ENCODE measurements at regions not wholly inside any gene's neighbourhood (a gene's known extent, or its start where the extent isn't known, plus 50 kb on each side); places are given as distances from the start of the nearest gene placed in this dataset.
"Not testable (repeated sequence)": the region's sequence is repeated elsewhere in the genome, so short reads cannot be mapped to it uniquely, and the experiment has no call there.

DNA sequence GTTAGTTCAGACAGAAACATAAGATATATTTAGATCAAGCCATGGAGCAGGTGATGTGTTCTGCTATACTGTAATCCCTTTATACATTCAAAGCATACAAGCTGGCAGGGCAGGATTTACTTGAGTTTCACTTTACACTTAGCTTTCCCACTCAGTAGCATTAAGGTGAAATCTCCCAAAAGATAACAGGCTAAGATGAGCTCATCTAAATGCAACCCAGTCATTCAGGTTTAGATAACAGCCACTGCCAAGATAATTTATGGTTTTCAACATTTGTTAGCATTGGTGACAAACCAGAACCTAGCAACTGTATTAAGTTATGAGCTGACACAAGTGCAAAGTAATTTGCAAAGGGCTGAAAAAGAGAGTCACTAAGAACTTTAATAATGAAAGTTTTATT lies 925.1 kb upstream of the ATXN7L3B start:
- Mint-ChIP-seq H3K27me3 (no peaks in the 10 kb centered on the region), H3K4me1 (no peaks in the 10 kb centered on the region), H3K9me3 (peaks cover 3 to 14% (median 7%) of the 10 kb centered on the region in 7 donors), H3K27ac (no peak overlapping the region), H3K4me3 (no peak overlapping the region), H3K36me3 (no peaks in the 10 kb centered on the region)
- DNase-seq (no peak), ATAC-seq (ENCODE audit: low read depth in 2 of 2) (no peak)

GRCh38 chr12:73623421-73623820 lies 914.2 kb upstream of the ATXN7L3B start:
- Mint-ChIP-seq H3K4me1 (no peaks in the 10 kb centered on the region), H3K27ac (no peak overlapping the region), H3K27me3 (no peaks in the 10 kb centered on the region), H3K36me3 (no peaks in the 10 kb centered on the region), H3K4me3 (no peak overlapping the region), H3K9me3 (peaks cover 0 to 8% (median 2%) of the 10 kb centered on the region in 7 donors)
- DNase-seq (no peak), ATAC-seq (ENCODE audit: low read depth in 2 of 2) (no peak)

DNA sequence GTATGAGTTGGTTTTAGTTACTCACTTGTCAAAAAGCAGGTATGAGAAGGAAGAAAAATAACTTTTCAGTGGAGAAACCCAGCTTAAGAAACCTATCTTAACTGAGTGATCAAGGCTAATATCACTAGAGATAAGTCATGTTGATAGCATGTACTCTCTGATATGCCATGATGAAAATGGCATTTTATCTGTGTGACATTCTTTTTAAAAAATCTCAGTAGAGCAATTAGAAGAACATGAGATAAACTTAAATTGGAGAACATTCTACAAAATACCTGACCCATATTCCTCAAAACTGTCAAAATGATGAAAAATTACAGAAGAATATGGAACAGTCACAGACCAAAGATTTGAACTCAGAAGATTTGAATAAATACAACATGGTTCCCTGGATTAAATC lies 912.4 kb upstream of the ATXN7L3B start:
- no peak for DNase-seq
- H3K9me3 Mint-ChIP-seq: peaks cover 0 to 8% (median 0%) of the 10 kb centered on the region in 7 donors

DNA sequence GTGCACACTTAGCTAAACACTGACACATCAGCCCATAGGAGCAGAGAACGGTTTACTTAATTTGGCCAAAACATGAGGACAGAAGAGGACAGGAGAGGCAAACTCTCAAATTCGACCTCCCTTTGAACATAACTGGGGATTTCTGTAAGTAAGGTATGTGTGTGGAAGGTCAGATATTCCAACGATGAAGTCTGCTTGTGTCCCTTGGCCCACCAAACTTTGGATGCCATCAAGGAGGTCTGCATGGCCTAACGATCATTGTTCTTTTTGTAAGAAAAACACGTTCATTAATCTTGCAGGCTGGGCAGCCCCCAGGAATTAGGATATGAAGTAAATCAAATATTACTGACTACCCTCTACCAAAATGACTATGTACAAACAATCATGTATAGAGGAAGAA lies 908.5 kb upstream of the ATXN7L3B start:
- no peak overlapping the region for H3K27ac Mint-ChIP-seq
- no peaks in the 10 kb centered on the region for H3K36me3 Mint-ChIP-seq
- H3K9me3 Mint-ChIP-seq: peaks cover 0 to 5% (median 0%) of the 10 kb centered on the region in 7 donors
- ATAC-seq (ENCODE audit: low read depth in 2 of 2): no peak
- DNase-seq: no peak
- H3K27me3 Mint-ChIP-seq: no peaks in the 10 kb centered on the region
- H3K4me1 Mint-ChIP-seq: no peaks in the 10 kb centered on the region
- H3K4me3 Mint-ChIP-seq: no peak overlapping the region

More for the DNA sequence above, 912.4 kb upstream of the ATXN7L3B start:
- Mint-ChIP-seq H3K36me3 (no peaks in the 10 kb centered on the region), H3K4me1 (no peaks in the 10 kb centered on the region), H3K27ac (no peak overlapping the region), H3K27me3 (no peaks in the 10 kb centered on the region), H3K4me3 (no peak overlapping the region)
- ATAC-seq (ENCODE audit: low read depth in 2 of 2): no peak

DNA sequence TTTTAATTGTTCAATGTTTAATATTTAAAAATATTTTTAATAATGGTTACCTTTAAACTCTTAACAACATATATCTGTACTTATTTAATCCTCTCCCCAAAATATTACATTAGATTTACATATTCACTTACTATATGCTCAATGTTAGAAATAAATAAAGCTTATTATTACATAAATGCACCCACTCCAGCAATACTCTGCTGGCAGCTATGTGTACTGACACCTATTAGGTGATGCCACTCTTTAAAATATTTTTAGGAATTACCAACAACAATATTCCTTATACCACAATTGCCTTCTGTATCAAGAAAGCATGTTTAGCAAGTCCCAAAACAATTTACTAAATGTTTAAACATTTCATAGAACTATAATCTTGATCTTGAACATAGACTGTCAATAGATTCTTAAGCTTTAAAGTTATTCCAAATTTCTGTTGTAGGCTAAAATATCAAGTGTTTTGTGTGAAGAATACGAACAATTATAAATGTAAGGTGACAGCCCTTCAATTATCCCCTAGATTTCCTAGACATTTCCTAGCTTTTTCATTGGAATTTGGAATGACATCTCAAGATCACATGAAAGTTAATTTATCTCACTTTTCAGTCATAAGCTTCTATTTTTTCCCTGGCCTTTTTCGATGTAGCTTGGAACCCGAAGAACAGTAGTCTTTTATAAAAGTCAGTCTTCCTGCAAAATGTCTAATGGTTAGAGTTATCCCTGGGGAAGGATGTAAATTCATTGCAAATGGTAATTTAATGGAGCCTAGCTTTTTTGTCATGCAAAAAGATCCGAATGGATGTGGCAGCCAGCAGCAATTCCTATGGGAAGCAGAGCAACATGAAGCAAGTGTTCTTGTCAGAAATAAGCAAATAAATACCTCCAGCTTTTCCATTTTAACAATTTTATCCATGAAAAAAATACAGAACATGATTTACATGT lies 907.5 kb upstream of the ATXN7L3B start:
- Mint-ChIP-seq H3K9me3 (peaks cover 0 to 5% (median 0%) of the 10 kb centered on the region in 7 donors), H3K4me1 (no peaks in the 10 kb centered on the region), H3K27me3 (no peaks in the 10 kb centered on the region), H3K36me3 (no peaks in the 10 kb centered on the region), H3K4me3 (no peak overlapping the region), H3K27ac (no peak overlapping the region)
- ATAC-seq (ENCODE audit: low read depth in 2 of 2) (no peak), DNase-seq (no peak)

DNA sequence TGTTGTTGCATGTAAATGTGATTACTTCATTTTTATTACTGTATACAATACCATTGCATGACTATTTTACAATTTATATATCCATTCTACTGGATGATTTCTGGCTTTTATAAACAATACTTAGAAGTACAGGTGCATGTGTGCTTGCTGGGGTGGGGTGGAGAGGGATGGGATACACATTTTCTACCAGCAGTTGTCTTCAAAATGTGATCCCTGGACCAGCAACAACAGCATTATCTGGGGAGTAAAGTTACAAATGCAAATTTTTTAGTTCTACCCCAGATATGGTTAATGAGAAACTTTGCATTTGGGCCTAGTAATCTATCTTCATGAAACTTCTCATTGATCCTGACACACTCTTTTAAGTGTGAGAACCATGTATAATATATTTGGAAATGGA lies 905.4 kb upstream of the ATXN7L3B start:
- Mint-ChIP-seq H3K4me1 (no peaks in the 10 kb centered on the region), H3K4me3 (no peak overlapping the region), H3K36me3 (no peaks in the 10 kb centered on the region), H3K9me3 (peaks cover 0 to 9% (median 0%) of the 10 kb centered on the region in 7 donors), H3K27ac (no peak overlapping the region), H3K27me3 (no peaks in the 10 kb centered on the region)
- DNase-seq: no peak
- no peak for ATAC-seq (ENCODE audit: low read depth in 2 of 2)

GRCh38 chr12:73632661-73633060 lies 905.0 kb upstream of the ATXN7L3B start:
- Mint-ChIP-seq H3K36me3 (no peaks in the 10 kb centered on the region), H3K27me3 (no peaks in the 10 kb centered on the region), H3K9me3 (peaks cover 0 to 12% (median 0%) of the 10 kb centered on the region in 7 donors), H3K27ac (no peak overlapping the region), H3K4me1 (no peaks in the 10 kb centered on the region), H3K4me3 (no peak overlapping the region)
- ATAC-seq (ENCODE audit: low read depth in 2 of 2): no peak
- DNase-seq: no peak

DNA sequence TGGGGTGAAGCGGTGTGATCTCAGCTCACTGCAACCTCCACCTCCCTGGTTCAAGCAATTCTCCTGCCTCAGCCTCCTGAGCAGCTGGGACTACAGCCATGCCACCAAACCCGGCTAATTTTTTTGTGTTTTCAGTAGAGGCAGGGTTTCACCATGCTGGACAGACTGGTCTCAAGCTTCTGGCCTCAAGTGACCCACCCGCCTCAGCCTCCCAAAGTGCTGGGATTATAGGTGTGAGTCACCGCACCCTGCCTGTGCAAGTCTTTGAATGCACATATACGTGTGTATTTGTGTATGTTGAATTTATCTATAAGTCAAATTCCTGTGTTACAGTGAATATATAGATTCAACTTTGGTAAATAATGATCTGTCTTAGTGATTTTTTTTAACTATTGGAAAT lies 898.2 kb upstream of the ATXN7L3B start:
- not testable (repeated sequence) for H3K4me3 Mint-ChIP-seq; H3K4me1 Mint-ChIP-seq; H3K27me3 Mint-ChIP-seq; H3K9me3 Mint-ChIP-seq; ATAC-seq (ENCODE audit: low read depth in 2 of 2); H3K27ac Mint-ChIP-seq; DNase-seq; H3K36me3 Mint-ChIP-seq

GRCh38 chr12:73656375-73656774 lies 881.3 kb upstream of the ATXN7L3B start:
- H3K4me1 Mint-ChIP-seq: no peaks in the 10 kb centered on the region
- DNase-seq (no peak), ATAC-seq (ENCODE audit: low read depth in 2 of 2) (no peak)
- peaks cover under 1 to 26% (median 15%) of the 10 kb centered on the region in 7 donors for H3K9me3 Mint-ChIP-seq
- H3K27me3 Mint-ChIP-seq: no peaks in the 10 kb centered on the region
- peaks cover 0 to 5% of the 10 kb centered on the region in 2 donors for H3K36me3 Mint-ChIP-seq
- H3K27ac Mint-ChIP-seq: no peak overlapping the region
- no peak overlapping the region for H3K4me3 Mint-ChIP-seq

DNA sequence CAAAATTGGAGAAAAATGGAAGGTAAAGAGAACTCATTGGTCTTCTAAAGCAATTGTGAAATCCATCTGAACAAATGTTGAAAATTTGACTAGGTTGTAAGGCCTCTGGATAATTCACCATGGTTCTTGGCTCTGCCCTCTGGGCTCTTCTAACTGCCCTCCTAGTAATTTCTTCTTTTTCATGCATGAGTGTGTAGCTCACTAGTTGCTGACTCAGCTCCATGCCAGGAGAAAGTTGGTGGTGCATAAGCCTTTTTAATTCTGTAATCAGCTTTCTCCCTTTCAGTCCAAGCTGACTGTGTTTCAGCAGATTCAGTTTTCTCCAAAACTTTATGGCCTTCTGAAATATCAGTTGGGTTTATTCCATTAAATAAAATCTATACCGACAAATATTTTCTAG lies 877.8 kb upstream of the ATXN7L3B start:
- Mint-ChIP-seq H3K4me3 (no peak overlapping the region), H3K4me1 (no peaks in the 10 kb centered on the region), H3K36me3 (no peaks in the 10 kb centered on the region), H3K27me3 (no peaks in the 10 kb centered on the region), H3K9me3 (peaks cover 0 to 9% (median 2%) of the 10 kb centered on the region in 7 donors), H3K27ac (no peak overlapping the region)
- ATAC-seq (ENCODE audit: low read depth in 2 of 2): no peak
- no peak for DNase-seq

- Mint-ChIP-seq H3K4me3 (no peak overlapping the region), H3K36me3 (no peaks in the 10 kb centered on the region), H3K4me1 (no peaks in the 10 kb centered on the region), H3K9me3 (peaks cover 0 to 11% (median 5%) of the 10 kb centered on the region in 7 donors), H3K27me3 (no peaks in the 10 kb centered on the region), H3K27ac (no peak overlapping the region)
- no peak for ATAC-seq (ENCODE audit: low read depth in 2 of 2)
- DNase-seq: no peak
Observed at GRCh38 chr12:73665193-73665592, 872.4 kb upstream of the ATXN7L3B start.

DNA sequence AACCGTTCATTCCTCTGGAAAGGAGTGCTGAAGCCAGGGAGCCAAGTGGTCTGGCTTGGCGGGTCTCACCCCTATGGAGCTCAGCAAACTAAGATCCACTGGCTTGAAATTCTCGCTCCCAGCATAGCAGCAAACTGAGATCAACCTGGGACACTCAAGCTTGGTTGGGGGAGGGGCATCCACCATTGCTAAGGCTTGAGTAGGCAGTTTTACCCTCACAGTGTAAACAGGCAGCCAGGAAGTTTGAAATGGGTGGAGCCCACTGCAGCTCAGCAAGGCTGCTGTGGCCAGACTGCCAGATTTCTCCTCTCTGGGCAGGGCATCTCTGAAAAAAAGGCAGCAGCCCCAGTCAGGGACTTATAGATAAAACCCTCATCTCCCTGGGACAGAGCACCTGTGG lies 866.1 kb upstream of the ATXN7L3B start:
- not testable (repeated sequence) for H3K36me3 Mint-ChIP-seq, H3K4me3 Mint-ChIP-seq

DNA sequence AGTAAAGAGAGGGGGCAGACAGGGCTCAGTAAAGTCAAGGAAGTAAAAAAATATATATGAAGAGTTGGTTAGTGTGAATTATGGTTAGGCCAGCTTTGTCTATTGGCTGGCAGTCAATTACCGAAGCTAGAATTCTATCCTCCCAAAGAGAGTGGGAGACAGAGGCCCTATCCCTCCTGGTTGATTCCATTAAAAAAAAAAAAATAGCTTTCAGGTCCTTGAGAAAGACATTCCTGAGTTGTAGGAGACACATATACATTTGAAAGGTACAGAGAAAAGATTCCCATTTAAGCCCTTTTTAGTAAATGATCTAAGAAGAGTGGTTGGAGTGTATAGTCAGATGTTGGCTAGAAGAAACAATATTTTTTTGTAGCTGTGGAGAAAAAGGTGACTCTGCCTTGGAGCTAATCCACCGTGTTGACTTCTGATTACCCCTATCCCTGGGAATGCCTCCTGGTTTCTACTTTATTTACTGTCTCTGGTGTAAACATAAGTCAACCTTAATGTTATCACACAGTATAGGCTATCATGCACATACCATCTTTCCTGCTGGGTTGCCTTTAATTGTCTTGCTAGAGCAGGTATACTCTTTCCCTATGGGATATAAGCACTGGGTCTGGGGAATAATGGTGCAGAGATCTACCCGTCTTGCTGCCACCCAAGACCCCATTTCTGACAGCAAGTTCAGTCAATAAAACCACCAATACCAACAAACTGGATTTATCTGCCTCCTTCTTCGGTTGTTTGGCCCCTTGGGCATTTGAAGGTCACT lies 859.9 kb upstream of the ATXN7L3B start:
- H3K4me3 Mint-ChIP-seq: no peak overlapping the region
- no peaks in the 10 kb centered on the region for H3K4me1 Mint-ChIP-seq
- H3K27ac Mint-ChIP-seq: no peak overlapping the region
- H3K9me3 Mint-ChIP-seq: peaks cover 0 to 9% (median 2%) of the 10 kb centered on the region in 7 donors
- no peak for DNase-seq
- no peaks in the 10 kb centered on the region for H3K27me3 Mint-ChIP-seq
- no peak for ATAC-seq (ENCODE audit: low read depth in 2 of 2)
- H3K36me3 Mint-ChIP-seq: no peaks in the 10 kb centered on the region

More for the DNA sequence above, 866.1 kb upstream of the ATXN7L3B start:
- ATAC-seq (ENCODE audit: low read depth in 2 of 2); DNase-seq; H3K4me1 Mint-ChIP-seq; H3K27ac Mint-ChIP-seq; H3K27me3 Mint-ChIP-seq: not testable (repeated sequence)
- peaks cover 3 to 20% (median 8%) of the 10 kb centered on the region in 7 donors for H3K9me3 Mint-ChIP-seq

DNA sequence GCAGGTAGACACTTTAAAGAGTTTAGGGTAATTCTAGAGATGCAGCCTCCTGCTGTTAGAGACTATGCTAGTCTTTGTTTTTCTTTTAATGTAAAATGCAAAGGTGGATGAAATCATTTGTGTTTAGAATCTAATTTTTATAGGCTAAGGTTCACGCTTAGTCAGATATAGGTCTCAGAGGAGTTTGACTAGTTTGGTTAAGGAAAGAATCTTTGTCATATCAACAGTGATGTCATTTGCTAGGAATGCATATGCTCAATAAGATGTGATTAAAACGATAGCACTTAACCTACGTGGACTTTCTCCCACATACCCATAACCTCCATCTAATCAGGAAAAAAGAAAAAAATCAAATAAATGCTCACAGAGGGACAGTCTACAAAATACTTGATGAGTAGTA lies 859.3 kb upstream of the ATXN7L3B start:
- peaks cover 0 to 9% (median 0%) of the 10 kb centered on the region in 7 donors for H3K9me3 Mint-ChIP-seq
- no peak overlapping the region for H3K27ac Mint-ChIP-seq
- H3K36me3 Mint-ChIP-seq: no peaks in the 10 kb centered on the region
- no peak for DNase-seq
- H3K4me1 Mint-ChIP-seq: no peaks in the 10 kb centered on the region
- H3K4me3 Mint-ChIP-seq: no peak overlapping the region
- ATAC-seq (ENCODE audit: low read depth in 2 of 2): no peak
- no peaks in the 10 kb centered on the region for H3K27me3 Mint-ChIP-seq
